Inflammatory macrophage (primary cell): ENCODE measurements at regions not wholly inside any gene's neighbourhood (a gene's known extent, or its start where the extent isn't known, plus 50 kb on each side); places are given as distances from the start of the nearest gene placed in this dataset.
A peak's percentile ranks its signal among the peaks of the same experiment; 100 is the strongest.

Experiments
- DNase-seq, 2 donors: peaks; one replicate each; pipeline ENCODE4 v3.0.0-alpha.2; 2020 to 2022

DNA sequence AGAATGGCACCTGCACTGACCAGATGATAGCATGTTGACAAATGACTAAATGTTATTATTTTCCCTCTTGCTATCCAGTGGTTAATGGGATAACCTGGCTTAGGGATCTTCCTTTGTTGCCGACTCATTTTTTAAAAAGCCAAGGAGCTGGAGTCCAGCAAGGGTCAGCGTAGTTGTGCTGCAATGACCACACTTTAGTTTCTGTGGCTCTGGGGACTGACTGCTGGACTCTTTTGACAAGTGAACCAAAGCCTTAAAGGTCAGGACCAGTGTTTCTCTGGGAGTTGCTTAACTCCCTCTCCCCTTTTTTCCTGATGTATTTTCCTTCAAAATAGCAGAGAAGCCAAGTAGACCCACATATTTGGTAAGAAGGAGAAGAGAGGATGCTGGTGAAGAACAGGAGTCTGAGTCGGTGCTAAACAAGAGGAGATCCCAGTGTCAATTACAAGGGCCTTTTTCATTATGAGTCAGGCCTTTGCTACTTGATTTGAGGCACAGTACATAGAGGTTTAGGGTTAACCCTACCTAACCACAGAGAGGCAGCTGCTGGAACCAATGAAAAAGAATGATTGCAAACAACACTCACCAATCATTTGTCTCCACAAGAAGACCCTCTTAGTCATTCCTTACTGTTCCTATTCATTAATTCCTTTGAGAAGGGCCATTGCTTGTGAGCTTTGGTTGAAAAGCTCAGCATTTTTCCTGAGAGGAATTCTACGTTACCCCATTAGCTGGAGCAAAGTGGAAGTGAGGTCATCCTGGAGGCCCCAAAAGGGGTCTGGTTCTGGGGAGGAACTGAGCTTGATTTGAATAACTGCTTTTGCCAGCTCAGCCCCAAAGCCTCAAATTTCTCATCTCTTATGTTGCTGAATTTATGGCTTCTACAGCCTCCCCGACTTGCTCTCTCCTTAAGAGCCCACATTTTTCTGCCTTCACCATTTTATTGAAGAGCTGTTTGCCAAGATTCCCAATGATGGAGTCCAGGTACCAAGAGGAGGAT lies 137.6 kb upstream of the HNMT start:
- DNase-seq: no peak

DNA sequence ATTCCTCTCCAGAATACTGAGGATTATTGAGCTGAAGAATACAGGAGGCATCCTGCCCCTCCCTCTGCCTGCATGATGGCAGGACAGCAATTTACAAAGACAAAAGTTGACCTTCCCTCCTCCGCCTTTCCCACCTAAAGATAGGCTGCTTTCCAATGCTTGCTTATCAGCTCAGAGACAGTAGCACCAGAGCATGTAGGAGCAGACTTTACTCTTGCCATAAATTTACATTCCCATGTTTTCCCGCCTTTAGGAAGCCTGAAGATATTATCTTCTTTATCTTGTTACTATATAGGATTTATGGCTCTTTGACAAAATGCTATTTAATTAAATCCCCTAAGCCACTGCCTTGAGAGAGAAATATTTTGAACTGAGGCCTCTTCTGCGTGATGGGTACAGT lies 135.6 kb upstream of the HNMT start:
- no peak for DNase-seq

DNA sequence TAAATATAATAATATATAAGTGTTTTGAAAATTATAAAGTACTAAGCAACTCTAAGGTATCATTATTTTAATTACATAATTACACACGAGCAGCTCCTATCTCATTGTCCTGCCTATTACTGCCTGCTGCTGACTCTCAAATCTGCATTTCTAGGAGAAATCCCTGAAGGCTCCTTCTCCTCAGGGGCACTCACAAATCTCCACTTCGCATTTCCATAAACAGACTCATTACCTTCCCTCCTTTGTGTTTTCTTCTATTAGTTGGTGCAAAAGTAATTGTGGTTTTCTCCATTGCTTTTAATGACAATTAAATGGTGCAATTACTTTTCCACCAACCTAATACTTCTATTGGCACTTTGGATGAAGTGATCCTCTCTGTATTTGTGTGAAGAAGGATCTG lies 135.0 kb upstream of the HNMT start:
- no peak for DNase-seq

DNA sequence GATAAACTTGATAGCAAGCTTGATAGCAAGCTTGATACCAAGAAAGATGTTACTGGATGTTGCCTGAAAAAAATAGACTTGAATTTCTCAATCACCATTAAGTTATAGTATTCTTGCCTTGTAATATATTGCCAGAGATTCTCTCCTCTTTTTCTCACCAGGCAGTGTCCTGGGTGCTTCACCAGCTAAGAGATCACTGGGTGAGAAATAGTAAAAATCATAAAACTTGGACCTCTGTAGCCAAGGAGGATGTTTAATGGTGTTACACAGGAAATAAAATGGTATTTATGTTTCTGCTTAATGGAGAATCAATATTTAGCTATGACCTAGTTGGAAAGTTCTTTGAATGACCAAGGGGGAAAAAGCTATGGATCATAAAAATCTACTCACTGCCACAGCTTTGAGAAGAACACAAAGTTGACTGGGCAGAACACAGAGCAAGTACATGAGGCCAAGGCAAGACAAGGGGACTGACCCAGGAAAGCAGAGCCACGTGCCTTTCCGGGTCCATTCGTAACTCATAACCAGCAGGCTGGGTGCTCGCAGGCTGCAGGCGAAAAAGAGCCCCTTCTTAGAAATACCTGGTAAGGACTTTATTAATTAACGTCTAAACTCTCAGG lies 129.4 kb upstream of the HNMT start:
- no peak for DNase-seq

GRCh38 chr2:137836671-137837070 lies 127.6 kb upstream of the HNMT start:
- no peak for DNase-seq

DNA sequence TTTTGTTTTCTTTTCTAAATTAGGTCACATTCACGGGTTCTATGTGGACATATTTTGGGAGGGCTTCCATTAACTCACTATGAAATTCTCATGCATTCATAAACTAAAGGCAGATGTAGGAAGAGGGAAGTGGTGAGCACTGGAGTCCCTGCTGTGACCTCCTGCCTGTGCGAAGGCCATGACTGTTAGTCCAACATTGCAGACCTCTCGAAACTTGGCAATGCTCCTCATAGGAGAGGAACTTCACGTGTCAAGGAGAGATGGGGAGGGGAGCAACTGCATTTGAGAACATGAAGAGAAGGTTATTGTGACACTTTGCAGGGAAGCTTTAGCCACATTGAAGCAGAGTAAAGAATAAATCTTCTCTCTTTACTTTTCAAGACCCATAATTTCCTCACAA lies 126.4 kb upstream of the HNMT start:
- DNase-seq: no peak

DNA sequence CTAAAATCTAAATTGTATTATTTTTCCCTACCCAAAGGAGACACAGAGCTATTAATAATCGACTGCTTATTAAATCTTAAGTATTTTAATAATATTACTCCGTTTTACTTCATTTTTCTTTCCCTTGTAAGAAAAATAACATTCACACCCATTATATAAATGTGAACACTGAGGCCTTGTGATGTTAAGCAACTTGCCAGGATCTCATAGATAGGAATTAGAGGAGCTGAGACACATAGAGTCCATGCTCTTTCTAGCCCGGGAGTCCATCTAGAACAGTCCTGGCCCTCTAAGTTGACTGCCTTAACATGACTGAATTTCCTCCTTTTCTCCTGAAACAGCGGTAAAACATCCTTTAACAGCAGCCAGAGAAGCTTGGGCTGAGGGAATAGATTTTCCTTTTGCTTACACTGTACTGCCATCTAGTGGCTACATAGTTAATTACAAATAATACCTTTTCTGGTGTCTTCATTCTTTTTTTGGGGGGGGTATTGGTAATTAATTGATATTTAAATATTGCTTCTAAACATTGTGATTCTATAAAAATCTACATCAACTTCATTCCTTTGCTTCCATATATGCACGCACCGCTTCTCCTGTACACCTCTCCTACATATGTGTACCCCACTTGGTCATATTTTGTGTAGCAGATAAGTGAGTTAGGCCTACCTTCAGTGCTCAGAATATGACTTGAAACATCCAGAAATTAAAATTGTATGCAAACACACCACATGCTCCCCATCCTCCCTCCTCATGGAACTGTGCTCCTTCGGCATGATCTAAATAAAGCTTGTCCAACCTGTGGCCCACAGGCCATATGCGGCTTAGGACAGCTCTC lies 125.8 kb upstream of the HNMT start:
- DNase-seq: peak; percentile 28 to 31

- no peak for DNase-seq
These were observed 121.8 kb upstream of the HNMT start for GRCh38 chr2:137842430-137842829.

DNA sequence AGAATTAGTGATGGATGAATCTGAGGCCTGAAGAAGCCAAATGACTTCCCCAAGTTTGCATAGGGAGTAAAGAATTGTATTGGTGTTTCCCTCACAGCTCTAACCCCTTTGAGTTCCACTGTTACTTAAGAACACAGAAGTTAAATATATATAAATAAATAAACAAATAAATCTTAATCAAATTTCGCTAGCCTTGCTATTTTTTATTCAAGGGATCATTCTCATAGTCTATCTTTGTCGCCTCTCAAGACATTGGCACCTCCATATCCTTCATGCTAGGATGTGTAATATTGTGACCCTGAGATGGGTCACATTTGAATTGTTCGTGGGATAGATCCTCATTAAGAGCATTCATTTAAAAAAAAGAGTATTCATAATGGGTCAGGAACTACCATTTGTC lies 121.3 kb upstream of the HNMT start:
- DNase-seq: no peak

DNA sequence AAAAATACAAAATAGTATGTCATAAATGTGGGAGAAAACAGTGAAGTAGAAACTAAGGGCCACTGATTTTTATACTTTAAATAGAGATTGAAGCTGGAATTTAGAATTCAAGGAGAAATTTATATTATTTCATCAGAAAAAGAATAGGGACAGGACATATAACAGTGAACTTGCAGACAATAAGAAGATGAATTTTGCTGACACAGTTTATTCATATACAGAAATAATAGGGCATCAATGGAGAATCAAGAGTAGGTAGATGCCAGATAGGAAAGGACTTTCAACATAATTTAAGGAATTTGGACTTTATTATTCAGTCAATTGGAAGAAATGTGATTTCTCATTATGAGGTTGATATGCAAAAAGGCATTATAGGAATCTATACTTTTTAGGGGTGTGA lies 118.9 kb upstream of the HNMT start:
- no peak for DNase-seq

- DNase-seq: no peak
These were observed 117.3 kb upstream of the HNMT start for GRCh38 chr2:137846993-137847392.

DNA sequence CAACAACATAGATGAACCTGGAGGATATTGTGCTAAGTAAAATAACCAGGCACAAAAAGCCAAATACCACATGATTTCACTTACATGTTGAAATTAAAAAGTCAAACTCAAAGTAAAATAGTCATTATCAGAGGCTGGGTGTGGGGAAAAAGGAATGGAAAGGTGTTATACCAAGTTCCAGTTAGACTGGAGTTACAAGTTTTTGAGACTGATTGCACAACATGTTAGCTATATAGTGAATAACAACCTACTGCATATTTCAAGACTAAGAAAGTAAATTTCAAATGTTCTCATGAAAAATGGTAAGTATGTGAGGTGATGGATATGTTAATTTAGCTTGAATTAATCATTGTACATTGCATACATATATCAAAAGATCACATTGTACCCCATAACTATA lies 116.8 kb upstream of the HNMT start:
- DNase-seq: no peak

DNA sequence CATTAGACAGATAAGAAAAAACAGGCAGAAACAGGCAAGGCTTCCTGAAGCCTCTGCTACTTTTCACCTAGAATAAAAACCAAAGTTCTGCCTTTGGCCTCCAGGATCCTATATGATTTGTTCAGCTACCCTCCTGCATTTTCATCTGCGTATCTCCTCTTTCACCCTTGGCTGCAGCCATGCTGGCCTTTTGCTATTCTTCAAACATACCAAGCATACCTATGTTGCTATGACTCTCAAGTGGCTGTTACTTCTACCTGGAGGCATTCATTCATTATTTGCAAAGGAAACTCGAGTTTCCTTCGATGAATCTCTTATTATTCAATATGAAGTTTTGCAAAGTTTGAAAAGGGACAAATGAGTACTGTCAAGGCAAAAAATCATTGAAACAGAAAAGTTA lies 106.4 kb upstream of the HNMT start:
- no peak for DNase-seq

- DNase-seq: no peak
These were observed 101.6 kb upstream of the HNMT start for GRCh38 chr2:137862651-137863050.

DNA sequence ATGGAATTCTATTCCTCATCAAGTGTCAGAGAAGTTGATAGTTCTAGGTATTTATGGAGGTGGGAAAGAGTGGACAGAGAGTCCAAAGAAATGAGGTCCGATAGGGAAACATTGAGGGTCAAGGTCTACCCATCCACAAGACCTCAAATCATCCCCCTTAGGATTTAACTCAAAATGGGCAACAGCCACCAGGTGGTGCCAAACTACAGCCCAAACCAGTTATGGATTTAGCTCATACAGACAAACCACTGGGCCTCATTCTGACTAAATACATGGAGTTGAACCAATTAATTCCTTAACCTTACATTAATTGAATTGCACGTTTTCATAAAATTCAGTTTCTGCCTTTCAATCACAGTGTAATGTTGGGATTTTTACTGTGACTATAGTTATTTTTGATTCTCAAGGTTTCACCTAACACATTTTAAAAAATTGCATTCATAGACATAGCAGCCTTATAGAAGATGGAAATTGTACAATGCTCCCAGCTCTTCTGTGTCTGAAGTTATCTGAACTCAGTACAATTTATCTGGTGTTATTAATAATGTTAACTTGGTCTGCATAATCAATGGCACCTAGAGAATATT lies 98.2 kb upstream of the HNMT start:
- peak; percentile 55 to 56 for DNase-seq

DNA sequence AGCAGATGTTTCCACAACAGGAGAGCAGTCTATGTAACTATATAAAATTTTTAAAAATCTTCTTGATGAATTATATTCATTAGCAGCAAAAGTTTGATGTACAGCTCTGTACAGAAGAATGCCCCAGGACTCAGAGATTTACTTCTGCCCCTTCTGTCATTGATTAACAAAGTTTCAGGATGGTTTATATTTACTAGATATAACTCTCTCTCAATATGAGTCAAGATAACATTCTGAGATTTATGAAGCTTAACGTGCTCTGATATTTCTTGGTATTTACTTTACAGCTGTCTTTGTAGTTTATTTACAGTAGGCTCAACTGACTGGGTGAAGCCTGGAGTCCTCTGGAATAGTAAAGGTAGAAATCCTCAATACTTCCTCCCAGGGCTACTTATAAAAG lies 93.6 kb upstream of the HNMT start:
- DNase-seq: no peak

GRCh38 chr2:137872577-137872976 lies 91.7 kb upstream of the HNMT start:
- no peak for DNase-seq

DNA sequence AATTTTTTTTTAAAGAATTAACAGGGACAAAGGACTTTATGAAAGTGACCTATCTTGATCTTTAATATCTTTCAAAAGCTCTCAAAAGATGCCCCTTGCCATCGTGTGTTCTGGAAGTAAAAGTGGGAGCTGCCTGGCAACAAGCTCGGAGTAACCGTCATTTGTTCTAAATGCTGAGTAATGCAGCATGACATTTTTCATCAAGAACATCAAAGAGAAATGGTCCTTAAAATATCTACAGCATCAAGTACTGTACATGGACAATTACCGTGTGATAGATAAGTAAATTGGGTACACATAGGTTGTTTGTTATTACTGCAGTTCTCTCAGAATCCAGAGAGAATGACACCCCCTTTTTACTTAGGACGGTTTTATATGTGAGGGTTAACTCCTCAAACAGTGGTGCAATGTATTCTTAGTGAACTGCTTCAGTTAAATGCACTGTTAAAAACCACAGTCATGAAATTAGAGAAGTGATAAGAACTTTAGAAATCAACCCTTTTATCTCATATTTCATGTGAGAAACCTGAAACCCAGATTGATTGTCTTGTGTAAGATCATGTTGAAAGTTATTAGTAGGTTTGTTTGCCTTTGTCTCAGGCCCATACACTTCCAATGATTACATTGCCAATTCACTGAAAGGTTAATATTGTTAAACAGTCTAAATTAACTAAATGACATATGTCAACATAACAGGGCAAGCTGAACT lies 90.6 kb upstream of the HNMT start:
- DNase-seq: no peak

- DNase-seq: no peak
These were observed 85.2 kb upstream of the HNMT start for GRCh38 chr2:137879121-137879520.

GRCh38 chr2:137881711-137882110 lies 82.6 kb upstream of the HNMT start:
- DNase-seq: no peak

- DNase-seq: peak; percentile 6 to 19
These were observed 78.0 kb upstream of the HNMT start for GRCh38 chr2:137886083-137886831.
